Naive B cell (primary cell): ENCODE measurements at regions not wholly inside any gene's neighbourhood (a gene's known extent, or its start where the extent isn't known, plus 50 kb on each side); places are given as distances from the start of the nearest gene placed in this dataset.
"Not testable (repeated sequence)": the region's sequence is repeated elsewhere in the genome, so short reads cannot be mapped to it uniquely, and the experiment has no call there.

Experiments
- ATAC-seq, 2 donors: fragments of 150-1000 bp; cut with Tn5 transposase; 2 replicates each; pipeline ENCODE4 v1.10.0; 2021; ENCODE audit warnings: low read depth in 2 of 2, mild to moderate bottlenecking in 2 of 2, moderate library complexity in 2 of 2
- DNase-seq: peaks from one replicate; pipeline ENCODE4 v3.0.0; 2022
- H3K27ac Mint-ChIP-seq, 6 donors: one replicate each; pipeline ENCODE4 v1.8.0; 2020 to 2022; ENCODE audit warnings: mild to moderate bottlenecking in 6 of 6, mixed read lengths in 6 of 6, moderate library complexity in 5 of 6, inconsistent platforms in 2 of 6
- H3K27me3 Mint-ChIP-seq, 3 donors: one replicate each; pipeline ENCODE4 v1.8.0; 2021 to 2022; ENCODE audit warnings: mixed read lengths in 3 of 3, mild to moderate bottlenecking in 1 of 3
- H3K36me3 Mint-ChIP-seq, 2 donors: one replicate each; pipeline ENCODE4 v1.8.0; 2020 to 2022; ENCODE audit warnings: mixed read lengths in 2 of 2, inconsistent platforms in 1 of 2, mild to moderate bottlenecking in 1 of 2
- H3K4me1 Mint-ChIP-seq, 3 donors: one replicate each; pipeline ENCODE4 v1.8.0; 2020 to 2022; ENCODE audit warnings: mixed read lengths in 3 of 3, inconsistent platforms in 1 of 3, mild to moderate bottlenecking in 1 of 3, moderate library complexity in 1 of 3
- H3K4me3 Mint-ChIP-seq, 8 donors: one replicate each; pipeline ENCODE4 v1.8.0; 2020 to 2022; ENCODE audit warnings: mild to moderate bottlenecking in 8 of 8, mixed read lengths in 8 of 8, moderate library complexity in 8 of 8, inconsistent platforms in 2 of 8
- H3K9me3 Mint-ChIP-seq, 7 donors: one replicate each; pipeline ENCODE4 v1.8.0; 2020 to 2022; ENCODE audit warnings: mixed read lengths in 7 of 7, mild to moderate bottlenecking in 5 of 7, inconsistent platforms in 2 of 7, moderate library complexity in 1 of 7

- not testable (repeated sequence) for DNase-seq, H3K9me3 Mint-ChIP-seq, H3K4me3 Mint-ChIP-seq, H3K27ac Mint-ChIP-seq, H3K27me3 Mint-ChIP-seq, H3K4me1 Mint-ChIP-seq, H3K36me3 Mint-ChIP-seq, ATAC-seq
Observed at GRCh38 chr2:111544006-111544405, 340.0 kb downstream of the ANAPC1 start.

- not testable (repeated sequence) for H3K27ac Mint-ChIP-seq, H3K27me3 Mint-ChIP-seq, DNase-seq, H3K36me3 Mint-ChIP-seq, H3K4me1 Mint-ChIP-seq, H3K4me3 Mint-ChIP-seq, H3K9me3 Mint-ChIP-seq
- ATAC-seq, result peak; percentile 49 to 66
Observed at GRCh38 chr2:111545723-111546431, 338.1 kb downstream of the ANAPC1 start.

GRCh38 chr2:111546578-111546977, 337.4 kb downstream of the ANAPC1 start:
- H3K4me1 Mint-ChIP-seq, H3K27me3 Mint-ChIP-seq, ATAC-seq: not testable (repeated sequence)

GRCh38 chr2:111549174-111549573, 334.8 kb downstream of the ANAPC1 start:
- not testable (repeated sequence) for DNase-seq, H3K27me3 Mint-ChIP-seq, H3K4me3 Mint-ChIP-seq, ATAC-seq, H3K4me1 Mint-ChIP-seq, H3K36me3 Mint-ChIP-seq, H3K27ac Mint-ChIP-seq, H3K9me3 Mint-ChIP-seq

More at GRCh38 chr2:111546578-111546977, 337.4 kb downstream of the ANAPC1 start:
- H3K9me3 Mint-ChIP-seq, H3K4me3 Mint-ChIP-seq, H3K27ac Mint-ChIP-seq, DNase-seq, H3K36me3 Mint-ChIP-seq: not testable (repeated sequence)

GRCh38 chr2:111551428-111551827, 332.6 kb downstream of the ANAPC1 start:
- not testable (repeated sequence) for H3K27ac Mint-ChIP-seq, DNase-seq, H3K36me3 Mint-ChIP-seq, ATAC-seq, H3K27me3 Mint-ChIP-seq, H3K4me3 Mint-ChIP-seq, H3K9me3 Mint-ChIP-seq, H3K4me1 Mint-ChIP-seq

GRCh38 chr2:111552625-111553024, 331.4 kb downstream of the ANAPC1 start:
- not testable (repeated sequence) for ATAC-seq, H3K4me1 Mint-ChIP-seq, H3K27ac Mint-ChIP-seq, DNase-seq, H3K27me3 Mint-ChIP-seq, H3K4me3 Mint-ChIP-seq, H3K36me3 Mint-ChIP-seq, H3K9me3 Mint-ChIP-seq

GRCh38 chr2:111559301-111559700, 324.7 kb downstream of the ANAPC1 start:
- not testable (repeated sequence) for ATAC-seq, DNase-seq, H3K36me3 Mint-ChIP-seq, H3K4me3 Mint-ChIP-seq, H3K27ac Mint-ChIP-seq, H3K4me1 Mint-ChIP-seq, H3K9me3 Mint-ChIP-seq
- peaks cover 4 to 11% (median 9%) of the 10 kb centered on the region in 3 donors for H3K27me3 Mint-ChIP-seq

- H3K36me3 Mint-ChIP-seq, DNase-seq, H3K27ac Mint-ChIP-seq, H3K4me1 Mint-ChIP-seq, ATAC-seq, H3K9me3 Mint-ChIP-seq, H3K4me3 Mint-ChIP-seq: not testable (repeated sequence)
- peaks cover 4 to 11% (median 9%) of the 10 kb centered on the region in 3 donors for H3K27me3 Mint-ChIP-seq
Observed at GRCh38 chr2:111559814-111560213, 324.2 kb downstream of the ANAPC1 start.

- H3K27me3 Mint-ChIP-seq, H3K27ac Mint-ChIP-seq, DNase-seq, H3K36me3 Mint-ChIP-seq, ATAC-seq: not testable (repeated sequence)
- Mint-ChIP-seq H3K4me1 (peaks cover 7 to 11% (median 7%) of the 10 kb centered on the region in 3 donors), H3K9me3 (peaks cover 0 to 14% (median 5%) of the 10 kb centered on the region in 7 donors), H3K4me3 (peak overlapping the region in 1 of 8 donors; percentile 47)
Observed at GRCh38 chr2:111566068-111566467, 317.9 kb downstream of the ANAPC1 start.

- DNase-seq, H3K27me3 Mint-ChIP-seq, H3K4me3 Mint-ChIP-seq, ATAC-seq, H3K36me3 Mint-ChIP-seq, H3K27ac Mint-ChIP-seq: not testable (repeated sequence)
- peaks cover 0 to 14% (median 4%) of the 10 kb centered on the region in 7 donors for H3K9me3 Mint-ChIP-seq
- H3K4me1 Mint-ChIP-seq, result peaks cover 7 to 11% (median 7%) of the 10 kb centered on the region in 3 donors
Observed at GRCh38 chr2:111567233-111567632, 316.8 kb downstream of the ANAPC1 start.

GRCh38 chr2:111569356-111570199, 314.4 kb downstream of the ANAPC1 start:
- H3K27me3 Mint-ChIP-seq, H3K9me3 Mint-ChIP-seq, ATAC-seq, H3K36me3 Mint-ChIP-seq, DNase-seq: not testable (repeated sequence)
- H3K4me1 Mint-ChIP-seq, result peaks cover 7 to 11% (median 7%) of the 10 kb centered on the region in 3 donors
- H3K27ac Mint-ChIP-seq, result peak overlapping the region in 1 of 6 donors; percentile 21
- H3K4me3 Mint-ChIP-seq, result peak overlapping the region in 1 of 8 donors; percentile 9

GRCh38 chr2:111570300-111571114, 313.5 kb downstream of the ANAPC1 start:
- H3K27ac Mint-ChIP-seq, H3K4me3 Mint-ChIP-seq, H3K36me3 Mint-ChIP-seq, DNase-seq, H3K27me3 Mint-ChIP-seq, H3K9me3 Mint-ChIP-seq: not testable (repeated sequence)
- ATAC-seq, result peak; percentile 37 to 50
- H3K4me1 Mint-ChIP-seq, result peaks cover 7 to 11% (median 7%) of the 10 kb centered on the region in 3 donors

GRCh38 chr2:111574803-111575202, 309.2 kb downstream of the ANAPC1 start:
- H3K4me3 Mint-ChIP-seq, ATAC-seq, H3K27ac Mint-ChIP-seq, H3K4me1 Mint-ChIP-seq, DNase-seq, H3K36me3 Mint-ChIP-seq, H3K9me3 Mint-ChIP-seq, H3K27me3 Mint-ChIP-seq: not testable (repeated sequence)
